ENCODE measurements at regions not wholly inside any gene's neighbourhood (a gene's known extent, or its start where the extent isn't known, plus 50 kb on each side); places are given as distances from the start of the nearest gene placed in this dataset.

DNA sequence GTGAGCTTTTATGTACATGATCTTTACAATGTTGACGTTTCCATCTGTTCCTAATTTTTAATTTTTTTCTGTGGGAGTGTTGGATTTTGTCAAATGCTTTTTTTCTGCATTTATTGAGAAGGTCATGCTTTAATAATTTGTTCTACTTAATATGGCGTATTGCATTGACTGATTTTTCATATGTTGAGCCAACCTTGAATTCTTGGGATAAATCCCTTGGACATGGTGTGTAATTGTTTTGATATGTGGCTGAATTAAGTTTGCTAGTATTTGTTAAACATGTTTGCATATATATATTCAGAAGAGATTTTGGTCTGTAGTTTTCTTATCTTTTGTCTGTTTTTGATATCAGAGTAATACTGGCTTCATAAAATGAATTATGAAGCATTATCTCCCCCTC is 256.7 kb downstream of the EDEM1 start:
- no peak overlapping the region for H3K27ac Mint-ChIP-seq
- WGBS (ENCODE audit: insufficient coverage) = 100% methylated on average over 1 of the region's 2 CpGs

DNA sequence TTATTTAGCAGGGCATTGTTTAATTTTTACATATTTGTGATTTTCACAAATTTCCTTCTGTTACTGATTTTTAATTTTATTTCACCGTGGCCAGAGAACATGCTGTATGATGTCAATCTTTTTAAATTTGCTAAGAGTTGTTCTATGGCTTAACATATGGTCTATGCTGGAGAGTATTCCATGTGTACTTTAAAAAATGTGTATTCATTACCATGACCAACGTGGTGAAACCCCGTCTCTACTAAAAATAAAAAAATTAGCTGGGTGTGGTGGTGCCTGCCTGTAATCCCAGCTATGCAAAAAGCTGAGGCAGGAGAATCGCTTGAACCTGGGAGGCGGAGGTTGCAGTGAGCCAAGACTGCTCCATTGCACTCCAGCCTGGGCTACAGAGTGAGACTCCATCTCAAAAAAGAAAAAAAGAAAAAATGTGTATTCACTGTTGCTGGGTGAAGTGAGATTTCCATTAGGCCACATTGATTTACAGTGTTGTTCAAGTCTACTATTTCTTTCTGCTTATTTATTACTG is 258.2 kb downstream of the EDEM1 start:
- Mint-ChIP-seq H3K27me3 (ENCODE audit: low read depth in 3 of 3) (no peaks in the 10 kb centered on the region), H3K36me3 (no peaks in the 10 kb centered on the region), H3K4me1 (peaks cover 6% of the 10 kb centered on the region), H3K9me3 (peaks cover 0 to 9% (median 4%) of the 10 kb centered on the region in 7 donors), H3K27ac (no peak overlapping the region), H3K4me3 (no peak overlapping the region)
- H3K4me1 ChIP-seq (ENCODE audit: control insufficient read depth in 1 of 2, insufficient read depth in 2 of 2, low read length in 2 of 2) = peaks cover 2 to 7% of the 10 kb centered on the region in 2 donors
- intact Hi-C loops (cut with micrococcal nuclease) = no loop called here
- no peaks in the 10 kb centered on the region for H3K36me3 ChIP-seq (replicated peaks in 1 of 2; ENCODE audit: control insufficient read depth in 1 of 2, insufficient read depth in 2 of 2, low read length in 2 of 2)
- H3K27ac ChIP-seq (ENCODE audit: low read depth in 1 of 2, low read length in 2 of 2) = no peak overlapping the region
- WGBS (ENCODE audit: insufficient coverage) = 93% methylated on average over 3 of the region's 5 CpGs
- H3K9me3 ChIP-seq (replicated peaks in 1 of 2; ENCODE audit: control insufficient read depth in 1 of 2, insufficient read depth in 1 of 2, low read length in 2 of 2) = peaks cover 0 to 8% of the 10 kb centered on the region in 2 donors
- TF ChIP-seq CTCF (IDR thresholded peaks at IDR 0.05) = no peak
- no peak overlapping the region for H2AFZ ChIP-seq (ENCODE audit: insufficient read depth, low read depth, low read length, poor library complexity, severe bottlenecking)
- no peaks in the 10 kb centered on the region for H3K79me2 ChIP-seq (ENCODE audit: insufficient read depth, low read length)
- no peaks in the 10 kb centered on the region for H4K20me1 ChIP-seq (ENCODE audit: insufficient read depth, low read length)
- H3K4me3 ChIP-seq (replicated peaks in 1 of 3; ENCODE audit: low read depth in 2 of 3, low read length in 3 of 3) = no peak overlapping the region
- H3K27me3 ChIP-seq (ENCODE audit: control insufficient read depth in 2 of 2, insufficient read depth in 2 of 2, low read length in 2 of 2) = no peaks in the 10 kb centered on the region
- no peak for DNase-seq
- no peak overlapping the region for H3K9ac ChIP-seq (ENCODE audit: insufficient read depth, low read length, poor library complexity, severe bottlenecking)
- no peak overlapping the region for H3K4me2 ChIP-seq (replicated peaks; ENCODE audit: extremely low read depth, low read length, poor library complexity, severe bottlenecking)

More for the DNA sequence above, 256.7 kb downstream of the EDEM1 start:
- Histone ChIP-seq H3K27me3 (ENCODE audit: control insufficient read depth in 2 of 2, insufficient read depth in 2 of 2, low read length in 2 of 2) (no peaks in the 10 kb centered on the region), H3K4me3 (replicated peaks in 1 of 3; ENCODE audit: low read depth in 2 of 3, low read length in 3 of 3) (no peak overlapping the region), H3K9ac (ENCODE audit: insufficient read depth, low read length, poor library complexity, severe bottlenecking) (no peak overlapping the region), H2AFZ (ENCODE audit: insufficient read depth, low read depth, low read length, poor library complexity, severe bottlenecking) (no peak overlapping the region), H3K36me3 (replicated peaks in 1 of 2; ENCODE audit: control insufficient read depth in 1 of 2, insufficient read depth in 2 of 2, low read length in 2 of 2) (no peaks in the 10 kb centered on the region), H3K79me2 (ENCODE audit: insufficient read depth, low read length) (no peaks in the 10 kb centered on the region), H3K4me2 (replicated peaks; ENCODE audit: extremely low read depth, low read length, poor library complexity, severe bottlenecking) (no peak overlapping the region), H3K4me1 (ENCODE audit: control insufficient read depth in 1 of 2, insufficient read depth in 2 of 2, low read length in 2 of 2) (peaks cover 2 to 7% of the 10 kb centered on the region in 2 donors), H3K27ac (ENCODE audit: low read depth in 1 of 2, low read length in 2 of 2) (no peak overlapping the region), H3K9me3 (replicated peaks in 1 of 2; ENCODE audit: control insufficient read depth in 1 of 2, insufficient read depth in 1 of 2, low read length in 2 of 2) (peaks cover 0 to 8% of the 10 kb centered on the region in 2 donors), H4K20me1 (ENCODE audit: insufficient read depth, low read length) (no peaks in the 10 kb centered on the region)
- Mint-ChIP-seq H3K27me3 (ENCODE audit: low read depth in 3 of 3) (no peaks in the 10 kb centered on the region), H3K4me3 (no peak overlapping the region), H3K4me1 (peaks cover 6% of the 10 kb centered on the region), H3K36me3 (no peaks in the 10 kb centered on the region), H3K9me3 (peaks cover 0 to 9% (median 4%) of the 10 kb centered on the region in 7 donors)
- intact Hi-C loops (cut with micrococcal nuclease) = no loop called here
- TF ChIP-seq CTCF (IDR thresholded peaks at IDR 0.05) = no peak
- no peak for DNase-seq
